Body of pancreas (tissue), 4 donors: ENCODE measurements at regions not wholly inside any gene's neighbourhood (a gene's known extent, or its start where the extent isn't known, plus 50 kb on each side); places are given as distances from the start of the nearest gene placed in this dataset.

ENCODE experiments used
- ATAC-seq: fragments of 150-250 bp; one replicate; pipeline ENCODE4 v1.9.1; 2016
- DNase-seq, 4 donors: peaks; one replicate each; pipeline ENCODE4 v3.0.0-alpha.2; 2019
- H3K27ac ChIP-seq, 4 donors: fragments of 200-600 bp; sonication (generic); 1 replicate in 3 of 4; 2 replicates in 1 of 4; pipeline versions ENCODE4 v1.5.1 to v1.6.1; 2016 to 2019; ENCODE audit warnings: mild to moderate bottlenecking in 1 of 4, mixed read lengths in 1 of 4, moderate library complexity in 1 of 4
- H3K27me3 ChIP-seq, 2 donors: fragments of 200-600 bp; sonication (generic); one replicate each; pipeline ENCODE4 v1.6.0; 2016; ENCODE audit warnings: mild to moderate bottlenecking in 1 of 2
- H3K36me3 ChIP-seq, 2 donors: fragments of 200-600 bp; sonication (generic); replicated peaks in 1 of 2; 2 replicates each; pipeline ENCODE4 v1.5.1; 2016; ENCODE audit warnings: low read depth in 2 of 2; ENCODE audit not compliant: insufficient read depth in 1 of 2
- H3K4me1 ChIP-seq: fragments of 200-600 bp; sonication (generic); one replicate; pipeline ENCODE4 v1.6.0; 2016
- H3K4me3 ChIP-seq, 2 donors: fragments of 200-600 bp; sonication (generic); 1 replicate in 1 of 2; 2 replicates in 1 of 2; pipeline ENCODE4 v1.5.1; 2016 to 2019
- H3K9me3 ChIP-seq, 3 donors: fragments of 200-600 bp; sonication (generic); 1 replicate in 2 of 3; 2 replicates in 1 of 3; pipeline ENCODE4 v1.5.1; 2016
- CTCF ChIP-seq, 7 experiments: fragments of 450-650 bp in 4 of 7; fragments of 200-600 bp in 3 of 7; sonication (generic) in 3 of 7; IDR thresholded peaks; one replicate each; pipeline ENCODE4 v1.5.1; 2016 to 2019; ENCODE audit warnings: antibody characterized with exemption in 7 of 7
- POLR2A ChIP-seq, 3 donors: fragments of 450-650 bp; IDR thresholded peaks; one replicate each; pipeline ENCODE4 v1.6.1; 2016; ENCODE audit warnings: antibody characterized with exemption in 3 of 3, mild to moderate bottlenecking in 2 of 3
- WGBS, 2 donors: methylation state at CpG; one replicate each; pipeline ENCODE4 v1.1.5; 2017; 5-methylcytosine and 5-hydroxymethylcytosine counted together
- intact Hi-C: fragments of 100-400 bp; cut with DNase I; formaldehyde crosslinking; loops from one replicate; pipeline ENCODE4 v1.15.1; 2023

- WGBS, 2 donors = 66 to 70% methylated on average over 2 of the region's 2 CpGs
Measured at GRCh38 chr4:32958586-32958985, 2238.4 kb downstream of the PCDH7 start.

GRCh38 chr4:32962100-32962499 is 2241.9 kb downstream of the PCDH7 start:
- no peaks in the 10 kb centered on the region for H3K36me3 ChIP-seq
- no peaks in the 10 kb centered on the region for H3K9me3 ChIP-seq
- no peak overlapping the region for H3K4me3 ChIP-seq
- DNase-seq (no peak), ATAC-seq (no peak)
- 67 to 71% methylated on average over 2 of the region's 2 CpGs for WGBS, 2 donors
- intact Hi-C loops = no loop called here
- H3K4me1 ChIP-seq = no peaks in the 10 kb centered on the region
- H3K27ac ChIP-seq = no peak overlapping the region
- no peak for TF ChIP-seq CTCF (IDR thresholded peaks at IDR 0.05)
- no peak for TF ChIP-seq POLR2A (IDR thresholded peaks at IDR 0.05)
- no peaks in the 10 kb centered on the region for H3K27me3 ChIP-seq

More at GRCh38 chr4:32958586-32958985, 2238.4 kb downstream of the PCDH7 start:
- intact Hi-C loops = no loop called here
- Histone ChIP-seq H3K27ac (no peak overlapping the region), H3K27me3 (no peaks in the 10 kb centered on the region), H3K4me3 (no peak overlapping the region), H3K4me1 (no peaks in the 10 kb centered on the region), H3K36me3 (no peaks in the 10 kb centered on the region), H3K9me3 (no peaks in the 10 kb centered on the region)
- no peak for ATAC-seq
- DNase-seq = no peak
- TF ChIP-seq CTCF (IDR thresholded peaks at IDR 0.05) (no peak), POLR2A (IDR thresholded peaks at IDR 0.05) (no peak)

- Histone ChIP-seq H3K27ac (no peak overlapping the region), H3K36me3 (no peaks in the 10 kb centered on the region), H3K4me1 (no peaks in the 10 kb centered on the region), H3K4me3 (no peak overlapping the region), H3K9me3 (no peaks in the 10 kb centered on the region), H3K27me3 (no peaks in the 10 kb centered on the region)
- no peak for DNase-seq
- TF ChIP-seq POLR2A (IDR thresholded peaks at IDR 0.05) (no peak), CTCF (IDR thresholded peaks at IDR 0.05) (no peak)
- intact Hi-C loops = no loop called here
- ATAC-seq = no peak
Measured at GRCh38 chr4:32985256-32985655, 2265.1 kb downstream of the PCDH7 start.

- Histone ChIP-seq H3K4me3 (no peak overlapping the region), H3K36me3 (no peaks in the 10 kb centered on the region), H3K27ac (no peak overlapping the region), H3K4me1 (no peaks in the 10 kb centered on the region), H3K27me3 (no peaks in the 10 kb centered on the region), H3K9me3 (no peaks in the 10 kb centered on the region)
- TF ChIP-seq CTCF (IDR thresholded peaks at IDR 0.05) = no peak
- no peak for TF ChIP-seq POLR2A (IDR thresholded peaks at IDR 0.05)
- ATAC-seq (no peak), DNase-seq (no peak)
- intact Hi-C loops = no loop called here
- WGBS, 2 donors = 4 to 17% methylated on average over 1 of the region's 1 CpG
Measured at GRCh38 chr4:32986236-32986635, 2266.1 kb downstream of the PCDH7 start.

GRCh38 chr4:32987111-32987510 is 2266.9 kb downstream of the PCDH7 start:
- no peak overlapping the region for H3K4me3 ChIP-seq
- H3K27me3 ChIP-seq = no peaks in the 10 kb centered on the region
- WGBS, 2 donors = 54% methylated on average over 2 of the region's 2 CpGs
- no peak for TF ChIP-seq POLR2A (IDR thresholded peaks at IDR 0.05)
- TF ChIP-seq CTCF (IDR thresholded peaks at IDR 0.05) = no peak
- intact Hi-C loops = no loop called here
- ATAC-seq = no peak
- no peaks in the 10 kb centered on the region for H3K4me1 ChIP-seq
- no peak for DNase-seq
- no peaks in the 10 kb centered on the region for H3K9me3 ChIP-seq
- no peaks in the 10 kb centered on the region for H3K36me3 ChIP-seq
- H3K27ac ChIP-seq = no peak overlapping the region
